IPS-18a (cell line): ENCODE measurements at regions not wholly inside any gene's neighbourhood (a gene's known extent, or its start where the extent isn't known, plus 50 kb on each side); places are given as distances from the start of the nearest gene placed in this dataset.

Source experiments
- H3K27ac ChIP-seq: one replicate; pipeline ENCODE4 v1.5.1; 2013; ENCODE audit warnings: low read length
- H3K27me3 ChIP-seq: one replicate; pipeline ENCODE4 v1.6.1; 2013; ENCODE audit warnings: mild to moderate bottlenecking, low read length; ENCODE audit not compliant: control insufficient read depth, insufficient read depth
- H3K36me3 ChIP-seq: one replicate; pipeline ENCODE4 v1.6.1; 2013; ENCODE audit warnings: low read depth, low read length; ENCODE audit not compliant: control insufficient read depth
- H3K4me1 ChIP-seq: one replicate; pipeline ENCODE4 v1.6.1; 2013; ENCODE audit warnings: low read depth, low read length; ENCODE audit not compliant: control insufficient read depth
- H3K4me3 ChIP-seq: one replicate; pipeline ENCODE4 v1.5.1; 2013; ENCODE audit warnings: low read length
- H3K9ac ChIP-seq: one replicate; pipeline ENCODE4 v1.6.1; 2013; ENCODE audit warnings: mild to moderate bottlenecking, low read length, moderate library complexity
- H3K9me3 ChIP-seq: one replicate; pipeline ENCODE4 v1.6.1; 2013; ENCODE audit warnings: low read depth, low read length; ENCODE audit not compliant: control insufficient read depth

GRCh38 chr6:74654296-74654695 is 551.6 kb downstream of the COL12A1 start:
- H3K27me3 ChIP-seq = no peaks in the 10 kb centered on the region
- H3K4me1 ChIP-seq = no peaks in the 10 kb centered on the region
- H3K4me3 ChIP-seq = no peak overlapping the region
- peaks cover 5% of the 10 kb centered on the region for H3K9me3 ChIP-seq
- H3K27ac ChIP-seq = no peak overlapping the region
- H3K9ac ChIP-seq = no peak overlapping the region
- H3K36me3 ChIP-seq = no peaks in the 10 kb centered on the region

- H3K36me3 ChIP-seq = no peaks in the 10 kb centered on the region
- H3K9me3 ChIP-seq = no peaks in the 10 kb centered on the region
- no peak overlapping the region for H3K4me3 ChIP-seq
- H3K9ac ChIP-seq = no peak overlapping the region
- H3K4me1 ChIP-seq = no peaks in the 10 kb centered on the region
- H3K27me3 ChIP-seq = no peaks in the 10 kb centered on the region
- no peak overlapping the region for H3K27ac ChIP-seq
These were observed 553.7 kb downstream of the COL12A1 start for GRCh38 chr6:74651948-74652842.

GRCh38 chr6:74650668-74651067 is 555.2 kb downstream of the COL12A1 start:
- Histone ChIP-seq H3K27ac (no peak overlapping the region), H3K4me1 (peaks cover under 1% of the 10 kb centered on the region), H3K9me3 (no peaks in the 10 kb centered on the region), H3K9ac (no peak overlapping the region), H3K4me3 (no peak overlapping the region), H3K27me3 (no peaks in the 10 kb centered on the region), H3K36me3 (no peaks in the 10 kb centered on the region)

GRCh38 chr6:74646461-74646860 is 559.4 kb downstream of the COL12A1 start:
- Histone ChIP-seq H3K36me3 (no peaks in the 10 kb centered on the region), H3K9ac (no peak overlapping the region)

GRCh38 chr6:74645108-74645849 is 560.6 kb downstream of the COL12A1 start:
- no peaks in the 10 kb centered on the region for H3K36me3 ChIP-seq
- no peak overlapping the region for H3K4me3 ChIP-seq
- H3K9me3 ChIP-seq = no peaks in the 10 kb centered on the region
- no peaks in the 10 kb centered on the region for H3K27me3 ChIP-seq
- H3K9ac ChIP-seq = no peak overlapping the region
- H3K4me1 ChIP-seq = peaks cover 10% of the 10 kb centered on the region
- H3K27ac ChIP-seq = no peak overlapping the region

More at GRCh38 chr6:74646461-74646860, 559.4 kb downstream of the COL12A1 start:
- Histone ChIP-seq H3K4me1 (peaks cover 10% of the 10 kb centered on the region), H3K9me3 (no peaks in the 10 kb centered on the region), H3K27me3 (no peaks in the 10 kb centered on the region), H3K4me3 (no peak overlapping the region), H3K27ac (no peak overlapping the region)

- no peaks in the 10 kb centered on the region for H3K36me3 ChIP-seq
- no peaks in the 10 kb centered on the region for H3K9me3 ChIP-seq
- H3K4me1 ChIP-seq = peaks cover 10% of the 10 kb centered on the region
These were observed 563.8 kb downstream of the COL12A1 start for GRCh38 chr6:74642101-74642500.

GRCh38 chr6:74638412-74638811 is 567.4 kb downstream of the COL12A1 start:
- H3K27me3 ChIP-seq = no peaks in the 10 kb centered on the region
- H3K36me3 ChIP-seq = no peaks in the 10 kb centered on the region
- H3K9me3 ChIP-seq = no peaks in the 10 kb centered on the region
- no peak overlapping the region for H3K9ac ChIP-seq
- H3K4me3 ChIP-seq = no peak overlapping the region
- no peaks in the 10 kb centered on the region for H3K4me1 ChIP-seq
- H3K27ac ChIP-seq = no peak overlapping the region

More at GRCh38 chr6:74642101-74642500, 563.8 kb downstream of the COL12A1 start:
- Histone ChIP-seq H3K4me3 (no peak overlapping the region), H3K27me3 (no peaks in the 10 kb centered on the region), H3K9ac (no peak overlapping the region), H3K27ac (no peak overlapping the region)

- Histone ChIP-seq H3K36me3 (no peaks in the 10 kb centered on the region), H3K4me1 (no peaks in the 10 kb centered on the region), H3K9me3 (no peaks in the 10 kb centered on the region), H3K9ac (no peak overlapping the region), H3K27ac (no peak overlapping the region), H3K4me3 (no peak overlapping the region), H3K27me3 (no peaks in the 10 kb centered on the region)
These were observed 573.5 kb downstream of the COL12A1 start for GRCh38 chr6:74632196-74632875.

- H3K4me1 ChIP-seq = no peaks in the 10 kb centered on the region
- H3K9ac ChIP-seq = no peak overlapping the region
- H3K36me3 ChIP-seq = no peaks in the 10 kb centered on the region
- no peaks in the 10 kb centered on the region for H3K9me3 ChIP-seq
- H3K27me3 ChIP-seq = no peaks in the 10 kb centered on the region
- H3K4me3 ChIP-seq = no peak overlapping the region
- H3K27ac ChIP-seq = no peak overlapping the region
These were observed 574.3 kb downstream of the COL12A1 start for GRCh38 chr6:74631564-74631963.

- H3K27me3 ChIP-seq = no peaks in the 10 kb centered on the region
- no peak overlapping the region for H3K4me3 ChIP-seq
- no peak overlapping the region for H3K27ac ChIP-seq
- no peak overlapping the region for H3K9ac ChIP-seq
- no peaks in the 10 kb centered on the region for H3K36me3 ChIP-seq
- H3K9me3 ChIP-seq = peaks cover 12% of the 10 kb centered on the region
- H3K4me1 ChIP-seq = no peaks in the 10 kb centered on the region
These were observed 579.6 kb downstream of the COL12A1 start for GRCh38 chr6:74626288-74626687.

GRCh38 chr6:74623027-74623426 is 582.8 kb downstream of the COL12A1 start:
- no peak overlapping the region for H3K9ac ChIP-seq
- no peak overlapping the region for H3K4me3 ChIP-seq
- peaks cover 12% of the 10 kb centered on the region for H3K9me3 ChIP-seq
- H3K27ac ChIP-seq = no peak overlapping the region
- no peaks in the 10 kb centered on the region for H3K27me3 ChIP-seq
- H3K36me3 ChIP-seq = no peaks in the 10 kb centered on the region
- no peaks in the 10 kb centered on the region for H3K4me1 ChIP-seq
